Uterus (tissue), 2 donors: ENCODE measurements at regions not wholly inside any gene's neighbourhood (a gene's known extent, or its start where the extent isn't known, plus 50 kb on each side); places are given as distances from the start of the nearest gene placed in this dataset.

Experiments used
- POLR2A ChIP-seq, 2 donors: fragments of 450-650 bp; IDR thresholded peaks; one replicate each; pipeline ENCODE4 v1.6.1; 2016; ENCODE audit warnings: antibody characterized with exemption in 2 of 2, mild to moderate bottlenecking in 1 of 2, moderate library complexity in 1 of 2
- TF ChIP-seq, protein P1 (sequence below), 4 experiments: fragments of 200-600 bp in 2 of 4; fragments of 450-650 bp in 2 of 4; sonication (generic) in 2 of 4; IDR thresholded peaks; one replicate each; pipeline ENCODE4 v1.5.1; 2016 to 2019; ENCODE audit warnings: antibody characterized with exemption in 4 of 4, mild to moderate bottlenecking in 2 of 4, moderate library complexity in 1 of 4

DNA sequence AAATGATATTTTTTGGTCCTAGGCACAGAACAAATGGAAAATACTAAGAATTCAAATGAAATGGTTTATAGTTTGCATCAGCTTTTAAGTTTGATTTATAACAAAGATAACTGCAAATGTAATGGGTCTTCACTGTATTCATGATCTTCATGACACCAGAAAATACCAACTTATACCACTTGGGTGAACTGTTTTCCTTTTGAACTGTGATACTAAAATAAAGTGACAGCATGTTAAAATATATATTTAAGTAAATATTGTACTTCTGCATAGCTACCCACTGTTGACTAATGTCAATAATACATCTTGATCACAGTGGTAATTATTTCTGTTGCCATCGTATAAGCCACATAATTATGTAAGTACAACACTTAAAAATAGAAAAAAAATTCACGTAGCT lies 442.0 kb upstream of the ANKRD30A start:
- TF ChIP-seq, protein P1, sequence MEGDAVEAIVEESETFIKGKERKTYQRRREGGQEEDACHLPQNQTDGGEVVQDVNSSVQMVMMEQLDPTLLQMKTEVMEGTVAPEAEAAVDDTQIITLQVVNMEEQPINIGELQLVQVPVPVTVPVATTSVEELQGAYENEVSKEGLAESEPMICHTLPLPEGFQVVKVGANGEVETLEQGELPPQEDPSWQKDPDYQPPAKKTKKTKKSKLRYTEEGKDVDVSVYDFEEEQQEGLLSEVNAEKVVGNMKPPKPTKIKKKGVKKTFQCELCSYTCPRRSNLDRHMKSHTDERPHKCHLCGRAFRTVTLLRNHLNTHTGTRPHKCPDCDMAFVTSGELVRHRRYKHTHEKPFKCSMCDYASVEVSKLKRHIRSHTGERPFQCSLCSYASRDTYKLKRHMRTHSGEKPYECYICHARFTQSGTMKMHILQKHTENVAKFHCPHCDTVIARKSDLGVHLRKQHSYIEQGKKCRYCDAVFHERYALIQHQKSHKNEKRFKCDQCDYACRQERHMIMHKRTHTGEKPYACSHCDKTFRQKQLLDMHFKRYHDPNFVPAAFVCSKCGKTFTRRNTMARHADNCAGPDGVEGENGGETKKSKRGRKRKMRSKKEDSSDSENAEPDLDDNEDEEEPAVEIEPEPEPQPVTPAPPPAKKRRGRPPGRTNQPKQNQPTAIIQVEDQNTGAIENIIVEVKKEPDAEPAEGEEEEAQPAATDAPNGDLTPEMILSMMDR (IDR thresholded peaks at IDR 0.05), result no peak
- TF ChIP-seq POLR2A (IDR thresholded peaks at IDR 0.05), result no peak
